OCI-LY3 (cell line): ENCODE measurements at regions not wholly inside any gene's neighbourhood (a gene's known extent, or its start where the extent isn't known, plus 50 kb on each side); places are given as distances from the start of the nearest gene placed in this dataset.
A peak's percentile ranks its signal among the peaks of the same experiment; 100 is the strongest.

Experiments
- H2AFZ ChIP-seq: fragments of 200-600, 300-600 bp; shearing (Covaris generic); 2 replicates; pipeline ENCODE4 v1.6.0; 2014; ENCODE audit warnings: antibody characterized with exemption, low read depth, low read length
- H3K27ac ChIP-seq: fragments of 200-600, 300-600 bp; sonication (generic); 2 replicates; pipeline ENCODE4 v1.5.1; 2014; ENCODE audit warnings: mild to moderate bottlenecking, low read length, moderate library complexity, mixed read lengths
- H3K27me3 ChIP-seq: fragments of 200-600, 300-600 bp; sonication (generic); 2 replicates; pipeline ENCODE4 v1.6.1; 2014; ENCODE audit warnings: low read depth, low read length, mixed read lengths
- H3K36me3 ChIP-seq: fragments of 200-600, 300-600 bp; sonication (generic); replicated peaks from 2 replicates; pipeline ENCODE3; 2014; ENCODE audit warnings: low read depth, low read length, mixed read lengths
- H3K4me1 ChIP-seq: fragments of 300-600, 200-600 bp; sonication (generic); 2 replicates; pipeline ENCODE4 v1.6.1; 2014; ENCODE audit warnings: low read length, mixed read lengths
- H3K4me2 ChIP-seq: fragments of 200-600, 300-600 bp; sonication (generic); 2 replicates; pipeline ENCODE4 v1.6.1; 2014; ENCODE audit warnings: low read length, mixed read lengths
- H3K4me3 ChIP-seq: fragments of 300-600, 200-600 bp; sonication (generic); 2 replicates; pipeline ENCODE4 v1.5.1; 2014; ENCODE audit warnings: antibody characterized with exemption, mild to moderate bottlenecking, low read length, moderate library complexity
- H3K79me2 ChIP-seq: fragments of 300-600, 200-600 bp; shearing (Covaris generic); 2 replicates; pipeline ENCODE4 v1.6.1; 2014; ENCODE audit warnings: mild to moderate bottlenecking, low read length, mixed read lengths
- H3K9ac ChIP-seq: fragments of 300-600, 200-600 bp; shearing (Covaris generic); 2 replicates; pipeline ENCODE4 v1.6.0; 2014; ENCODE audit warnings: mild to moderate bottlenecking, low read length, moderate library complexity
- H3K9me3 ChIP-seq: fragments of 200-600, 300-600 bp; shearing (Covaris generic); 2 replicates; pipeline ENCODE4 v1.6.1; 2014; ENCODE audit warnings: low read length, mixed read lengths; ENCODE audit not compliant: insufficient read depth
- H4K20me1 ChIP-seq: fragments of 200-600, 300-600 bp; sonication (generic); 2 replicates; pipeline ENCODE4 v1.6.1; 2016; ENCODE audit warnings: low read length, mixed read lengths; ENCODE audit not compliant: insufficient read depth
- CTCF ChIP-seq: fragments of 200-600, 300-600 bp; sonication (generic); IDR thresholded peaks from 2 replicates; pipeline ENCODE4 v1.5.1; 2014; ENCODE audit warnings: antibody characterized with exemption, low read length, low read depth
- EZH2phosphoT487 ChIP-seq: fragments of 200-600 bp; shearing (Covaris generic); IDR thresholded peaks from 2 replicates; pipeline ENCODE4 v1.6.1; 2018; ENCODE audit warnings: antibody characterized with exemption, mixed run types, low read depth

GRCh38 chr5:148732692-148733091 is 78.4 kb upstream of the HTR4 start:
- Histone ChIP-seq H3K4me2 (no peak overlapping the region; the same call in 1 of the 2 replicates), H3K9ac (no peak overlapping the region), H3K36me3 (no peaks in the 10 kb centered on the region), H2AFZ (no peak overlapping the region), H3K4me3 (no peak overlapping the region), H4K20me1 (no peaks in the 10 kb centered on the region), H3K9me3 (no peaks in the 10 kb centered on the region), H3K4me1 (no peaks in the 10 kb centered on the region), H3K79me2 (no peaks in the 10 kb centered on the region), H3K27me3 (peaks cover 39% of the 10 kb centered on the region; the same call in 1 of the 2 replicates), H3K27ac (no peak overlapping the region)
- TF ChIP-seq EZH2phosphoT487 (no peak), CTCF (no peak)

GRCh38 chr5:148733601-148734438 is 79.5 kb upstream of the HTR4 start:
- H2AFZ ChIP-seq, result no peak overlapping the region

GRCh38 chr5:148734518-148734917 is 80.2 kb upstream of the HTR4 start:
- Histone ChIP-seq H3K79me2 (no peaks in the 10 kb centered on the region), H2AFZ (no peak overlapping the region), H3K27me3 (peaks cover 54% of the 10 kb centered on the region; the same call in 1 of the 2 replicates), H3K4me1 (no peaks in the 10 kb centered on the region), H4K20me1 (no peaks in the 10 kb centered on the region), H3K4me3 (no peak overlapping the region), H3K9ac (no peak overlapping the region), H3K36me3 (no peaks in the 10 kb centered on the region), H3K27ac (no peak overlapping the region), H3K9me3 (no peaks in the 10 kb centered on the region), H3K4me2 (no peak overlapping the region)
- TF ChIP-seq CTCF (no peak), EZH2phosphoT487 (no peak)

More at GRCh38 chr5:148733601-148734438, 79.5 kb upstream of the HTR4 start:
- H3K9ac ChIP-seq, result no peak overlapping the region
- no peaks in the 10 kb centered on the region for H3K9me3 ChIP-seq
- no peak overlapping the region for H3K4me3 ChIP-seq
- TF ChIP-seq CTCF (peak; percentile 72), EZH2phosphoT487 (no peak)
- no peaks in the 10 kb centered on the region for H4K20me1 ChIP-seq
- H3K27me3 ChIP-seq, result peaks cover 48% of the 10 kb centered on the region; the same call in 1 of the 2 replicates
- H3K36me3 ChIP-seq, result no peaks in the 10 kb centered on the region
- H3K27ac ChIP-seq, result no peak overlapping the region
- H3K4me2 ChIP-seq, result peak overlapping the region; percentile 8; the same call in 1 of the 2 replicates
- no peaks in the 10 kb centered on the region for H3K79me2 ChIP-seq
- no peaks in the 10 kb centered on the region for H3K4me1 ChIP-seq

- Histone ChIP-seq H3K4me2 (no peak overlapping the region), H2AFZ (no peak overlapping the region), H3K4me1 (no peaks in the 10 kb centered on the region), H3K27me3 (peaks cover 60% of the 10 kb centered on the region; the same call in 1 of the 2 replicates), H3K27ac (no peak overlapping the region), H4K20me1 (no peaks in the 10 kb centered on the region), H3K4me3 (no peak overlapping the region), H3K79me2 (no peaks in the 10 kb centered on the region), H3K9ac (no peak overlapping the region), H3K36me3 (no peaks in the 10 kb centered on the region), H3K9me3 (no peaks in the 10 kb centered on the region)
- TF ChIP-seq CTCF, result no peak
- TF ChIP-seq EZH2phosphoT487, result no peak
Measured at GRCh38 chr5:148735301-148735835, 81.0 kb upstream of the HTR4 start.
